Right lobe of liver (tissue), 4 donors: ENCODE measurements at regions not wholly inside any gene's neighbourhood (a gene's known extent, or its start where the extent isn't known, plus 50 kb on each side); places are given as distances from the start of the nearest gene placed in this dataset.

Experiments used
- POLR2A ChIP-seq: fragments of 450-650 bp; IDR thresholded peaks from one replicate; pipeline ENCODE4 v1.6.1; 2017; ENCODE audit warnings: antibody characterized with exemption, mild to moderate bottlenecking
- TF ChIP-seq, protein P1 (sequence below), 4 donors: fragments of 200-600 bp in 3 of 4; fragments of 450-650 bp in 1 of 4; IDR thresholded peaks; one replicate each; pipeline versions ENCODE4 v1.5.1 to v1.8.0; 2016 to 2022; ENCODE audit warnings: antibody characterized with exemption in 4 of 4, mild to moderate bottlenecking in 2 of 4
- donor health status: DM: no; HTN: no; CAD: no.
- donor health status: DM: no; HTN: no; CAD: no.
- donor health status: DM: no; HTN: yes; CAD: no.

DNA sequence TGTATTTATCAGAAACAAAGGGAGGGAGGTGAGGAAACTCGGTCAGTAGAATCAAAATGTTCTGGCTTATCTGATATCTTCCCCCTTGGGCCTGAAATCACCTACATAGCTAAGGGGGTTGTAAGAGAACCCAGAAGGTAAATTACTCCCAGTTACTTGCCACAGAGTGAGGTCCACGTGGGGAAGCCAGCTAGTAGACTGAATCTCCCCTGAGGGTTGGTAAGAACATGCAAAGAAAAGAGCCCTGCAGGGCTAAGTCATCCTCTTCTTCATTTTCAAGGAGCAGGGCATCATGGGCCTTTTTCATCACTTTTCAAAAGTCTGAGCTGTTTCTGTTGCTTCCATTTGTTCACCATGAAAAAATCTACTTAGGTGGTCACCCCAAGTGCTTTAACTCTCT, 115.4 kb downstream of the QRSL1 start:
- TF ChIP-seq, protein P1, sequence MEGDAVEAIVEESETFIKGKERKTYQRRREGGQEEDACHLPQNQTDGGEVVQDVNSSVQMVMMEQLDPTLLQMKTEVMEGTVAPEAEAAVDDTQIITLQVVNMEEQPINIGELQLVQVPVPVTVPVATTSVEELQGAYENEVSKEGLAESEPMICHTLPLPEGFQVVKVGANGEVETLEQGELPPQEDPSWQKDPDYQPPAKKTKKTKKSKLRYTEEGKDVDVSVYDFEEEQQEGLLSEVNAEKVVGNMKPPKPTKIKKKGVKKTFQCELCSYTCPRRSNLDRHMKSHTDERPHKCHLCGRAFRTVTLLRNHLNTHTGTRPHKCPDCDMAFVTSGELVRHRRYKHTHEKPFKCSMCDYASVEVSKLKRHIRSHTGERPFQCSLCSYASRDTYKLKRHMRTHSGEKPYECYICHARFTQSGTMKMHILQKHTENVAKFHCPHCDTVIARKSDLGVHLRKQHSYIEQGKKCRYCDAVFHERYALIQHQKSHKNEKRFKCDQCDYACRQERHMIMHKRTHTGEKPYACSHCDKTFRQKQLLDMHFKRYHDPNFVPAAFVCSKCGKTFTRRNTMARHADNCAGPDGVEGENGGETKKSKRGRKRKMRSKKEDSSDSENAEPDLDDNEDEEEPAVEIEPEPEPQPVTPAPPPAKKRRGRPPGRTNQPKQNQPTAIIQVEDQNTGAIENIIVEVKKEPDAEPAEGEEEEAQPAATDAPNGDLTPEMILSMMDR (IDR thresholded peaks at IDR 0.05): no peak
- no peak for TF ChIP-seq POLR2A
